MM.1S (cell line): ENCODE measurements at regions not wholly inside any gene's neighbourhood (a gene's known extent, or its start where the extent isn't known, plus 50 kb on each side); places are given as distances from the start of the nearest gene placed in this dataset.

ENCODE experiments used
- EZH2phosphoT487 ChIP-seq: fragments of 300-600 bp; sonication (generic); IDR thresholded peaks from 2 replicates; pipeline ENCODE4 v1.6.1; 2018; ENCODE audit warnings: antibody characterized with exemption, low read length
- TF ChIP-seq, protein P1 (sequence below): fragments of 300-600 bp; sonication (generic); IDR thresholded peaks from 2 replicates; pipeline ENCODE4 v1.5.1; 2016; ENCODE audit warnings: antibody characterized with exemption, low read length, mixed read lengths

DNA sequence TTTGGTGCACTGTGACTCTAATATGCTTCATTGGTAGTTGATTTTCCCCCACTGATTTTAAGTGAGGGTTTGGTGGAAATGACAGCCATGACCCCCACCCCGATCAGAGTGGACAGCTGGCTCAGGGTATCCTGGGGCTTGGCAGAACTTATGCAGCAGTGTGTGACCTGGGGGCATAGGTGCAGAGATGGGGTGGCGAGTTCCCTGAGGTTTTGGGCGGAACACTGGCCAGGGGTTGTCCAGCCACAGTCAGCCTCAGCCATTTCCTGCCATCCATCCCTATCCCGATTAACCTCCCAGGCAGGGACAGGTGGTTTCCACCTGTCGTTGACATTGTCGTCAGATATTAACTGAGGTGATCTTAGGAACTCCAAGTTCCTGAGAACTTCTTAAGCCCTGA is 155.8 kb upstream of the CHST15 start:
- TF ChIP-seq, protein P1, sequence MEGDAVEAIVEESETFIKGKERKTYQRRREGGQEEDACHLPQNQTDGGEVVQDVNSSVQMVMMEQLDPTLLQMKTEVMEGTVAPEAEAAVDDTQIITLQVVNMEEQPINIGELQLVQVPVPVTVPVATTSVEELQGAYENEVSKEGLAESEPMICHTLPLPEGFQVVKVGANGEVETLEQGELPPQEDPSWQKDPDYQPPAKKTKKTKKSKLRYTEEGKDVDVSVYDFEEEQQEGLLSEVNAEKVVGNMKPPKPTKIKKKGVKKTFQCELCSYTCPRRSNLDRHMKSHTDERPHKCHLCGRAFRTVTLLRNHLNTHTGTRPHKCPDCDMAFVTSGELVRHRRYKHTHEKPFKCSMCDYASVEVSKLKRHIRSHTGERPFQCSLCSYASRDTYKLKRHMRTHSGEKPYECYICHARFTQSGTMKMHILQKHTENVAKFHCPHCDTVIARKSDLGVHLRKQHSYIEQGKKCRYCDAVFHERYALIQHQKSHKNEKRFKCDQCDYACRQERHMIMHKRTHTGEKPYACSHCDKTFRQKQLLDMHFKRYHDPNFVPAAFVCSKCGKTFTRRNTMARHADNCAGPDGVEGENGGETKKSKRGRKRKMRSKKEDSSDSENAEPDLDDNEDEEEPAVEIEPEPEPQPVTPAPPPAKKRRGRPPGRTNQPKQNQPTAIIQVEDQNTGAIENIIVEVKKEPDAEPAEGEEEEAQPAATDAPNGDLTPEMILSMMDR, result no peak
- TF ChIP-seq EZH2phosphoT487, result no peak
